GM12874 (cell line): ENCODE measurements at regions not wholly inside any gene's neighbourhood (a gene's known extent, or its start where the extent isn't known, plus 50 kb on each side); places are given as distances from the start of the nearest gene placed in this dataset.

Experiments
- TF ChIP-seq, protein P1 (sequence below): IDR thresholded peaks from 2 replicates; pipeline ENCODE4 v1.5.1; 2011; ENCODE audit warnings: low read depth, mild to moderate bottlenecking, control low read depth, low read length, moderate library complexity; ENCODE audit not compliant: insufficient read depth

DNA sequence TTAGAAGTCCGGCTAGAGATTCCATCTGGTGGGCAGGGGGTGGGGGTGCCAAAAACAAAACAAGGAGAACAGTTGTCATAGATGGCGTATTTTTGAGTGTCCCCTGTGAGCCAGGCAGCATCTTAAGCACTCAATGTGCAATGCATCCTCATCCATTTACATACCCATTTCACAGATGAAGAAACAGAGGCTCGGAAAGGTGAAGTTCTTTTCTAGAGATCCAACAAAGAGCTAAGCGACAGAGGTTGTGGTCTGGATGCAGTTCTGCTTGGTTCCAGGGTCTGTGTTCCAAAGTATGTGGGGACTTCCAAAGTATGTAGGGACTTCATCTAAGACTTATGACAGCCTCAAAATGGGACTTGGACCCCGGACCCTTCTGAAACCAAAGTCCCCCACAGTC is 277.8 kb downstream of the MN1 start:
- TF ChIP-seq, protein P1, sequence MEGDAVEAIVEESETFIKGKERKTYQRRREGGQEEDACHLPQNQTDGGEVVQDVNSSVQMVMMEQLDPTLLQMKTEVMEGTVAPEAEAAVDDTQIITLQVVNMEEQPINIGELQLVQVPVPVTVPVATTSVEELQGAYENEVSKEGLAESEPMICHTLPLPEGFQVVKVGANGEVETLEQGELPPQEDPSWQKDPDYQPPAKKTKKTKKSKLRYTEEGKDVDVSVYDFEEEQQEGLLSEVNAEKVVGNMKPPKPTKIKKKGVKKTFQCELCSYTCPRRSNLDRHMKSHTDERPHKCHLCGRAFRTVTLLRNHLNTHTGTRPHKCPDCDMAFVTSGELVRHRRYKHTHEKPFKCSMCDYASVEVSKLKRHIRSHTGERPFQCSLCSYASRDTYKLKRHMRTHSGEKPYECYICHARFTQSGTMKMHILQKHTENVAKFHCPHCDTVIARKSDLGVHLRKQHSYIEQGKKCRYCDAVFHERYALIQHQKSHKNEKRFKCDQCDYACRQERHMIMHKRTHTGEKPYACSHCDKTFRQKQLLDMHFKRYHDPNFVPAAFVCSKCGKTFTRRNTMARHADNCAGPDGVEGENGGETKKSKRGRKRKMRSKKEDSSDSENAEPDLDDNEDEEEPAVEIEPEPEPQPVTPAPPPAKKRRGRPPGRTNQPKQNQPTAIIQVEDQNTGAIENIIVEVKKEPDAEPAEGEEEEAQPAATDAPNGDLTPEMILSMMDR, result no peak

- TF ChIP-seq, protein P1, result no peak
Measured at GRCh38 chr22:27525711-27526110, 275.8 kb downstream of the MN1 start.

DNA sequence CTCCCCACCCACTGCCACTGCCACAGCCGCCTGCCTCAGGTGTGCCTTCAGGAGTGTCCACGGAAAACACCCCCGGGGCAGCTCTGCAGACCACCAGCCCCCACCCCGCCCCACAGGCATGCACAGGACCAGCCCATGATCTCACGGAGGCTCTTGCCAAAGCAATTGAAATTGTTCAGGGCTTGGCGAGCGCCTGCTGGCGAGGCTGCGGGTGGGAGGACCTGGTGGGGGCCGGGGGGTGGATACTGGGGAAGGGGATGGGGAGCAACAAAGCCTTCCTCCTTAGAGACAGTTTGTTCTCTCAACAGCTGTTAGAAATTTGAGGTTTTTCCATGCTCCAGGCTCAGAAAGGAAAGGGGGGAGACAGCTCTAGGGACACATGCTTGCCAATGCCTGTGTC is 274.7 kb downstream of the MN1 start:
- TF ChIP-seq, protein P1, result no peak

GRCh38 chr22:27531782-27532530 is 269.6 kb downstream of the MN1 start:
- TF ChIP-seq, protein P1, result no peak

DNA sequence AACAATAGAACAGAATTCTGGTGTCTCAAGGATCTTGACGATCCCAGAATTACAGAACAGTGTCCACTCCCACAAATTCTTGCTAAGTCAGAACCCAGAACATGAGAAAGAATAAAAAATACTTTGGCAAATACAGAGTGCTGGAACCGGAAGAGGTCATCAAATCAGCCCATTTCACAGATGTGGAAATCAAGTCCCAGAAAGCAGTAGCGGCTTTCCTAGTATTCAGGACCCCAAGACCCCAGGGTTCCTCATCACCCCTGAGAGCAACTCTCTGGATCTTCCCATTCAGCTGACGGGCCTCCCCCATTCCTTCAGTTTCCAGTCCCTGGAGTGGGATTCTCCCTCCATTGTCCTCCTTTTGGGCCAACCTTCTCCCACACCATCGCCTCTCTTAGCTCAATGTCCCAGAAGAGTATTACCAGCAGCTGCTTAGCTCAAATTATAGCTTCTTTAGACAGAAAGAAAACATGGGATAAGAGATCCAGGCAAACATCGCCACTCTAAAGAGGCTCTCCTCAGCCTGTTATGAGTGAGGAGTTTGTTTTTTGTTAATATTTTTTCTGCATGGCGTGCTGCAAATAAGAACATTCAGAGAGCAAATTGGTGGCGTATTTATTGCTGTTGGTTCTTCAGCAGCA is 268.3 kb downstream of the MN1 start:
- TF ChIP-seq, protein P1, result no peak

- TF ChIP-seq, protein P1, result no peak
Measured at GRCh38 chr22:27534720-27535125, 266.8 kb downstream of the MN1 start.

DNA sequence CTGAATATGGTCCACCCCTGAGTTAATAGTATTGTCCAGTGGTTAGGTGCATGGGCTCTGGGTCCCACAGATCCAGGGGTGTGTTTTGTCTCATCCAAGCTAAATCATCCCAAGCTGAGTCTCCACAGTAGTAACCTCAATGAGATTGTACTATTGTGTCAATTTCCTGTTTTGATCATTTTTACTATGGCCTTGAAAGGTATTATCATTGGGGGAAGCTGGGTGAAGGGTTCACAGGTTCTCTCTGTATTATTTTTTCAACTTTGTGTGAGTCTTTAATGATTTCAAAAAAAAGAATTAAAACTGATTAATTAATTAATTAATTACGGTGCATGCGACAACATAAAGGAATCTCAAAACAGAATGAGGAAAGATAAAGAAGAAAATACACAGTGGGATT is 266.1 kb downstream of the MN1 start:
- TF ChIP-seq, protein P1, result no peak
